Testis (tissue), 2 donors: ENCODE measurements at regions not wholly inside any gene's neighbourhood (a gene's known extent, or its start where the extent isn't known, plus 50 kb on each side); places are given as distances from the start of the nearest gene placed in this dataset.

Source experiments
- CTCF ChIP-seq, 3 experiments: fragments of 450-650 bp in 2 of 3; fragments of 200-600 bp in 1 of 3; sonication (generic) in 1 of 3; IDR thresholded peaks; one replicate each; pipeline ENCODE4 v1.5.1; 2016 to 2019; ENCODE audit warnings: antibody characterized with exemption in 3 of 3, mild to moderate bottlenecking in 2 of 3, moderate library complexity in 1 of 3
- POLR2A ChIP-seq: fragments of 450-650 bp; IDR thresholded peaks from one replicate; pipeline ENCODE4 v1.6.1; 2017; ENCODE audit warnings: antibody characterized with exemption, mild to moderate bottlenecking, moderate library complexity

DNA sequence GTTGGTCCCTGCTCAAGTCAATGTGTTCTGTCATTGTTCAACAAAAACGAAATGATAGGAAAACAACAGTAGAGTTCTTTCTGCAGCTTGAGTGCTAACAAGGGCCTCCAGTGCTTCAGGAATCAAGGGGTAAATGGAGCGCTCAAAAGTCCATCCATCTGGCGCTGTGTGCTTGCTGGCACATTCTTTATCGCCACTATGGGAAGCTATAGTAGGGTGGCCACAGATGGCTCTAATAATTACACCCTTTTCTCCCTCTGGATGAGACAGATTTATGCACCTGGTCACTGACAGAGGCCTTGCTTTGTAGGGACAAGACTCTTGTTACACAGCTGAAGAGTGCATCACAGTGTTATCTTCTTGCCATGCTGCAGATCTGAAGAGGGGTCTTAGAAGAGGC lies 136.0 kb downstream of the GDAP2 start:
- no peak for TF ChIP-seq POLR2A
- TF ChIP-seq CTCF (IDR thresholded peaks at IDR 0.05), result no peak
